Urothelium cell line (cell line): ENCODE measurements at regions not wholly inside any gene's neighbourhood (a gene's known extent, or its start where the extent isn't known, plus 50 kb on each side); places are given as distances from the start of the nearest gene placed in this dataset.

Experiments used
- DNase-seq: peaks from one replicate; pipeline ENCODE4 v3.0.0; 2011; ENCODE audit warnings: low spot score, mixed read lengths
- FAIRE-seq: peaks from 2 replicates; lab custom pipeline; 2011; peaks lifted over from hg19 to GRCh38; lab: Jason Lieb, UNC

DNA sequence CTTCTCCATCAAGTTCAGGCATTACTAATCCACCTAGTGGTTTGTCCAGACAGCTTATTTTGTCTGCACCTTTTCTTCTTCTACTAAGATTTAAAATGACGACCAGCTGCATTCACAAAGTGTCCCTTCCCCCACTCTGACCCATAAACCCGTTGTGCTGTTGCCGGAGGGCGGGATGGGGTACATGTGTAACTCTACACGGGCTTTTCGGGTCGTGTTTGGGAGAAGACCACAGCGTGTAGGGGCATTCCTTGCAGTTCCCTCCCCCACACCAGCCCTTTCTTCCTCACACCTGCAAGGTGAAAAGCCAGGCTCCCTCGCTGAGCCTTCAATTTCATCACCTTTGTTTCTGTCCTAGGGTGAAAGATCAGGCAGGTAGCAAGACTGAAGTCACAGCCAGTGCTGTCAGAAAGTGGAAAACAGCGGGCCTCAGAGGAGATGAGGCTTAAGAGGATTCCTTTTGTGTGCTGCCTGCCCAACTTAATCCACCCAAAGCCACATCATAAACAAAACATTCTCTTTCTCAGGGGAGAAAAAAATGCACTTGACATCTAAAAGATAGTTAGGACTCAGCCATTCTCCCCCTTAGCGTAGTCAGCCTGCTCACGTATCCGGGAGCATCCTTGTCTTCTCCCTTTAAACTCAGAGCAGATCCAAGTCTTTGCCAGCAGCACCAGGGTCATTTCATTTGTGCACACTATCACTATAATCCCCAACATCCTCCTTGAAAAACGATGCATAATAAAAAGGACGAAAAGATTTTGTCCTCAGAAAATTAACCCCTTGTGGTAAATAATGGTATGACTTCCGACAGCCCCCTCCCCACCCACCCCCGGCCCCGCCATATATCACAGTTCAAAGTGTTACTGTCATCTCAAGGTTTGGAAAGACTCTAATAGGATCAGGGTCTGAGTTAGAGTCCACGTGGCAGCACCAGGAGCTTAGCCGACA, 599.0 kb downstream of the RAB28 start:
- FAIRE-seq (no peak), DNase-seq (no peak)

DNA sequence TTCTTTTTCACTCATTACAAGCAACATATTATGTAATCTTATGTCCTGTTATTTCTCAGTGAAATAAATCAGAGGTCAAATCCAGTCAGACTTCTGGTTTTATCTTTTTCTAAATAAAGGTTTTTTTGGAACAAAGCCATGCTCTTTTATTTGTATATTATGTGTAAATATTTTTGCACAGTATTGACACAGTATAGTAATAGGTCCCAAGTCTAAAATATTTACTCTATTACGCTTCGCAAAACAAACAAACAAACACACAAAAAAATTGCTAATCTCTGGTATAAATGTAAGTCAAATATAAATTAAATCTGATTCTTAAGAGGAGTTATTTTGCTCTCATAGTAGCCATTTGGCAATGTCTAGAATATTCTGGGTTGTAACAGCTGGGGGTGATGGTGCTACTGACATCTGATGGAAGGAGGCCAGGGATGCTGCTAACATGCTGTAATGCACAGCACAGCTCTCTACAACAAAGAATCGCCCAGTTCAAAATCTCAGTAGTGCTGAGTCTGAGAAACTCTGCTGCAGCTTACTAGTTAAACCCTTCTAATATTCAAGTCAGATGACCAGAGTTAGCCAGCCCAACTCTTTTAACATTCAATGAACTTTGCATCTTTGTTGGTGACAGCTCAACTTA, 602.1 kb downstream of the RAB28 start:
- no peak for FAIRE-seq

DNA sequence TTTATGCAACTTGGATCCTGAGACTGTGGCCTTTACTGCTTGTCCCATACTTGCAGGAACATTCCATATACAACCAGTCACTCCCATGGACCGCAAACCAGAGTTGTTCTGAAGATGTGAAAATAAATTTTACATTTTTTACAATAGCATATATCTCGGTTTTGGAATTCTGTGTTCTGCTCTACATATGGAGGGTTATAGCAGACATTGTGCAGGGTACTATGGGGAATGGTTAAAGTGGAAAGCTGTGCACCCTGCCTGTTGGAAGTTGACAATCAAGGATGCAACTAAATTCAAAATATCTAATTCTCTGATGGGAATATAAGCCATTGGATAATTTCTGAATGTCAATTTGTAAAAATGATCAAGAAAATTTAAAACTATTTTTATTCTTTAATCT, 603.3 kb downstream of the RAB28 start:
- no peak for FAIRE-seq
- DNase-seq = no peak

More for the DNA sequence above, 602.1 kb downstream of the RAB28 start:
- no peak for DNase-seq

DNA sequence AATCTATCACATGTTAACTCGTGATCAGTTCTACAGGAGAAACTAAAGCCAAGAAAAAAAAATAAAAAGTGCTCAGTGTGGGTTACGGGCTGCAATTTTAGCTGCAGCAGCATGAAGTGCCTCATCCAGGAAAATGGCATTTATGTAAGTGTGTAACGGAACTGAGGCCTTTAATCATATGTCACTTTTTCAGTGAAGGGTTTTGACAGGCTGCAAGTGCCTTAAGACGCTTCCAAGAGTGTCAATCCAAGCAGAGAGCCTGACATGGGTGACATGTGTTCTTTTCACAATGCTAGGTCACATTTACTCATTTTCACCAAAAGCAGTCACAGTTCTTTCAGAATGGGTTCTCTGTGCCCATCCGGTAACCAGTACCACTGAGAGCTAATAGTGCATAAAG, 604.6 kb downstream of the RAB28 start:
- no peak for FAIRE-seq

DNA sequence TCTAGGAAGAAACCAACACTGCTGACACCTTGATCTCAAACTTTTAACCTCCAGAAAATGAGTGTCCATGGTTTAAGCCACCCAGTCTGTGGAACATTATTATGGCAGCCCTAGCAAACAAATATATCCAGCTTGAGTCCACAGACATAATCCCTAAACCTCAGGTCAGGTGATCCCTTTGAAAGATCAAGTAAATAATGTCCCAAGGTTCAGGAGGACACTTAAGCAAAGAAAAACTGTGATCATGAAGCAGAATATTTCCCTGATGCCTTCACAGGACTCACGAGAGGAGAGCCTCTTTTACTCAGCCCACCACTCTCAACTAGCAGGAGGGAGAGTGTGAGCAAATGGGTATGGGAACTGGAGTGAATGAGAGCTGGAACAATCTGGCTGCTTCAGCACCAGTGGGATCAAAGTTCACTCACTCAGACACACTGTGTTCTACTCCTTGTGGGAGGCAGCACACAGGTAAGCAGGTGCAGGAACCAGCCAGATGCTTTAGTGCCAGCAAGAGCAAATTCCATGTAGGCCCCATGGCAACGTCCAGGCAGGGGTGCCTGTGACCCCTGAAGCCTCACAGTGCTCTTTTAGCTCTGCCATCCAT, 608.4 kb downstream of the RAB28 start:
- FAIRE-seq = no peak
- DNase-seq = no peak

More for the DNA sequence above, 604.6 kb downstream of the RAB28 start:
- no peak for DNase-seq

DNA sequence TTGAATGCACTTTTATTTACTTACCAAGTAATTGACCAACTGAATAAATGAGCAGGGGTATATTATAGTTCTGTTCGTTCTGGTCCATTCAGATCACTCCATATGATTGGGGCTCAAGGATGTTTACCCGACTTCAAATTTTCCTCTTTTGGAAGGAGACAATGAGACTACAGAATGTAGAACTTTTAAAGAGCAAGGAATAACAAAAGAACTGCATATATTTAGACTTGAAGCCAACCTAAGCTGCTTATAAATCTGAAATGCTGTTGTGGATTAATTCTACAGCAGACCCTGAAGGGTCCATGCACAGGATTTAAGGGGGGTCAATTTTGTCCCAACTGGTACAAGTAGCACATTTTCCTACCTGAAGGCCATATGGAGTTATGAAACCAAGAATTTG, 610.8 kb downstream of the RAB28 start:
- DNase-seq = no peak
- no peak for FAIRE-seq

DNA sequence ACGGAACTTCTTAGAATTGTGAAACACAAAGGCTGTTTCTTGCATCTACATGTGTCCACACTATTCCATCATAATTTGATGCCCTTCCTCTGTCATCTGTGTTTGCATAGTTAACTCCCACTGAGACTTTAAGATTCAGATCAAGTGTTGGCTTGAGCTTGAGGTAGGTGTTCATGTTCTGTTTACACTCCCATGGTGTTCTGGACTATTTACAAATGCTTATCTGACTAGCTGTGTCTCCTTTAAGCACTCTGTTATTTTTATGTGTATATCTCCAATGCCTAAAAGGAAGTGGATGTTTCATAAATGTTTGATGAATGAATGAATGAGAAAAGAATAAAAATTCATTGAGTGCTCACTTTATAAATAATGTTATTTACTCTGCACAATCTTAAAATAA, 622.7 kb downstream of the RAB28 start:
- FAIRE-seq = no peak
- no peak for DNase-seq

DNA sequence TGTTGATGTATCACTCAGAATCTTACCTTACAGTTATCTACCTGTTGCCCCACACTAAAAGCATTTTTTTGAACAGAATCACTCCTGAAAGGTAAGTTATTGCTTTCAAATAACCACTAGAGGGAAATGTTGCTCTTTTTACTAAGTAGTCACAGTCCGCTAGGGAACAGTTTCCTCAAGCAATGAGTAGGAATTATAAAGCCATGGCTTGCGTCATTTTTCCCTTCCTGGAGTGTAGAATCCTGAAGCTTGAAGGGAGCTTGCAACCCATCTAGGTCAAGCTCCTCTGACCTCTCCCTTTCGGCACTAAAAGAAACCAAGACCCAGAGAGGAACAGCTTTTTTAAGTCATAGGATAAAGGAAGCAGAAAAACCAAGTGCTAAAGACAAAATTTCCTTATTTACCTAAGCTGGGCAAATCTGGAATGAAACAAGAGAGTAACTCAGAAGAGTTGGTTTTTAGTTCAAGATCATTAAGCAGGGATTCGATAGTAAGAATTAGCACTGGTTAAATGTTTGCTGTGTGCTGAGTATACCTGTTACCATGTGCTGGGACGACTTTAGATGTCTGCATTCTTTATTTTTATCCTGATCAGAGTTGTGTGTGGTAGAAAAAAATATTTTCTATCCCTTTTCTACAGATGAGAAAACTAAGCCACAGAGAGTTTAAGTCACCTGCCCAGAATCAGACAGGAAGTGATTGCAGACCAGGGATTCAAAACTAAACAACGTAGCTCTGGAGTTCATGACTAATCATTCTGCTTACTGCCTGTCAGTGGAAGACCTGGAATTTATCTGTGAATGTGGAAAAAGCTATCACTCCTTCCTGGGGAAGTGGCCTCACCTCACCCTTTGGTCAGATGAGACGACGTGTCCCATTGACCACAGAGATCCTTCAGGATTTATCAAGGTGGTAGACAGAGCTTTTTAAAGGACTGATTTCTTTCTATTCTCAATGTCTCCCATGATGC, 631.5 kb downstream of the RAB28 start:
- DNase-seq = peak; percentile 44
- FAIRE-seq = no peak

DNA sequence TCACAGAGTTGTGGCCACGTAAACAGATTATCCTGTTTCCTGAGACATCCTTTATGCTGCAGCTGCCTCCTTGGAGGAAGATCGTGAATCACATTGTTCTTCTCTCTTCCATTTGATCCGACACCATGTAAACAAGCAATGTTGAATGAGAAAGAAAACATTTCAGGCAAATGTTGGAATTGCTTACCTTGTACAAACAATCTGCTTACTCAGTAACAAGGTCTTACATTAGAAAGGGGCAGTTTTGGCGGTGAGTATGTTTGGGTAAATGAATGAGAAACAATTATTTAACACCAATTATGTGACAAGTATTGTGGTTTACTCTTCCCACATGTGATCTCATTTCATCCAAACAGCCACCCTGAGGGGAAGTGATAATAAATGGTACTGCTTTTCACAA, 637.8 kb downstream of the RAB28 start:
- DNase-seq = no peak
- no peak for FAIRE-seq

DNA sequence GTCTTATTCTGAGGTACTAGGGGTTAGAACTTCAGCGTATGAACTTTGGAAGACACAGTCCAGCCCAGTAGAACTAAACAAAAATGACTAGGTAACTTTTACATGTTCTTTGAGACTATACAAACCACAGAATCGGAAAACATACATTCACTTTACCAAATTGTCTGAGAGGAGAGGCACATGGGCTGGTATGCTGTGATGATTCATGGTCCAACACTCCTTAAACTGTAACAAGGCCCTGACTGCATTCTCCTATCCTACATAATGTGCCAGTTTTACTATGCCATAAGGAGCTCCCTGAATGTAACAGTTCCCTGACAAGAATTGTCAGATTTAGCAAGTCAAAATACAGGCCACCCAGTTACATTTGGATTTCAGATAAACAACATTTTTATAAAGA, 640.0 kb downstream of the RAB28 start:
- peak; percentile 12 for DNase-seq

DNA sequence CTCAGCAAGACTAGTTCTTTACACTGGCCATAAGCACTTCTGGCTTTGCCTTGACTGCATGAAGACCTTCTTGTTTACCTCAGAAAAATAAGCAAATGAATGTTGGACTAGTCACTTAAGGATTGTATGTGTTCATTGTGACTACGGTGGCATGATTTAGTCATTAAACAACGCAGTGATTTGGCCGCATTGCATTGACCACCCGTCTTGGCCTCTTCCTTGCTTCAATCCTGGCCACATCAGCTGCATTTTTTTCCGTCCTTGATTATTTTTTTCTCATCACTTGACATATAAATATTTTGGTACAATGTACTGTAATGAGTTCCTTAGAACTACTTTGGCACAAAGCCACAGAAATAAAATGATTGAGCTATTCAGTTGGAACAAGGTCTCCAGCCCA, 656.2 kb downstream of the RAB28 start:
- FAIRE-seq = no peak
- DNase-seq = no peak

More for the DNA sequence above, 640.0 kb downstream of the RAB28 start:
- no peak for FAIRE-seq

DNA sequence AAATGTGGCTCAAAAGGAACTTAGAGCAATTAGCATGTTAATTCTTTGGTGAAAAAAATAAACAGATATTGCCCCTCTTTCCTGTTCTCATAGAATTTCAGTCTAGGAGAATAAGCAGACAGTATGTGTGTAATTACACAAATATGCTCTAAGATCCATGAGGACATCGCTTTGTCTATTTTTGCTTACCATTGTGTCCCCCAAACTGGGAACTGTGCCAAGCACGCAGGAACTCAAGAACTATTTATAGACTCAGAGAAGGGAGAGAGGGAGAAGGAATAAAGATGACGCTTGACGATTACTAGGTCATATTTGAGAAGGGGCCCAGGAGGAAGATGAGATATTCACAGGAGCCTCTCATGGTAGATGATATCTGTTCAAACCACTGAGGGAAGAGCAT, 692.6 kb downstream of the RAB28 start:
- FAIRE-seq = no peak
- peak; percentile 33 for DNase-seq

DNA sequence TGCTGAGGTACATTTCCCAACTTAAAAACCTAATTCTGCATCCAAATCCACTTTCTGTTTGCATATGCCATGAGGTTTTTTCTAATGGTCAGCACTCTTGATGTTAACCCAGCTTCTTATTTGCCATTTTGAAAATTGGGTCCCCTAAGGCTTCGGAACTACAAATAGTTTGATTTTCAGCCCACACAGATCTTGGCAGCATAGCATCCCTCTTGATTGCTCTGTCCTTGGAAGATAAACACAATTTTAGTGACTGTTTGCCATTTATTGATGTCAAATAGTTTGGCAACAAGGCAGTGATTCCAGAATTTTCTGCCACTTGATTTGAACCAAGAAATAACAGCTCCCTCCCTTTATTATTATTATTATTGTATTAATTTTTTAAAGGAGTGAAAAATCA, 696.9 kb downstream of the RAB28 start:
- no peak for DNase-seq
- FAIRE-seq = no peak

DNA sequence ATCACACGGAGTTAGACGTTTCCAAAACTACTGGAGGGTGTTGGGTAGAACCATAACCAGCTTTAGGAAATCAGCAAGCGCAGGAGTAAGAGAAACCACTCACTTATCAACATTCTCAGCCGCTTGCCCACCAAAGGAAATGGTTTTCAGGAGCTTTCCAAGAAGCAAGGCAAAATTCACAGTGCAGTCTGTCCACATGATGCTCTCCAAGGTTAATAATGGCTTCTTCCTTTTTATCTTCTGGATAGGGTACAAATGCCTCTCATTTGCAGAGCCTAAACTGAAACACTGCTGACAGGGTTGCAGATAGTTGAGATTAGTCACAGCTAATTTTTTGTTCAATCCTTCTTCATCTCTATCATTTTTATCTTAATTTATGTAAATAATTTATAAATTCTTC, 705.4 kb downstream of the RAB28 start:
- DNase-seq (no peak), FAIRE-seq (no peak)

DNA sequence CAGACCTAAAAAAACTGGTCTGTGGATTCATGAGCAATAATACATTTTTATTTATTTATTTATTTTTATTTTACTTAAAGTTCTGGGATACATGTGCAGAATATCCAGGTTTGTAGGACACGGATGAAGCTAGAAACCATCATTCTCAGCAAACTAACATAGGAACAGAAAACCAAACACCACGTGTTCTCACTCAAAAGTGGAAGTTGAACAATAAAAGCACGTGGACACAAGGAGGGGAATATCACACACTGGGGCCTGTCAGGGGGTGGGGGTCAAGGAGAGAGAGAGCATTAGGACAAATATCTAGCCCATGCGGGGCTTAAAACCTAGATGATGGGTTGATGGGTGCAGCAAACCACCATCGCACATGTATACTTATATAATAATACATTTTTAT, 705.9 kb downstream of the RAB28 start:
- FAIRE-seq (no peak), DNase-seq (no peak)

DNA sequence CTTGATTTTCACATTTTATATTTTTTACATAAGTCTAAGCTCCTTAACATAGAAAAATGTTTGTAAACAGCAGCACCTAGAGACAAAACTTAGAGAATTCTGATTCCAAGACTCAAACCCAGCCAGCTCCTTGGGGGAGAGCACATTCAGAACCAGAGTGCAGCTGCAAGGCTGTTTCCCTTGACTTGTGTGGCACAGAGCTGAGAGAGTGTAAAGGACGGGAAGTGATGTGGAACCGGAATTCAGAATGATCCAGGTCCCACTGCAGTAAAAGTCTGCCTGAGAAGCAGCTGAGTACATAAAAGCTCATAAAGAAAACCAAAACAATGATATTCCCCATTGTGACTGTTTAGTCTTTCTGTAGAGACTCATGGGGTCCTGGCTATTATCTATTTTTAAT, 713.8 kb downstream of the RAB28 start:
- DNase-seq (no peak), FAIRE-seq (no peak)

DNA sequence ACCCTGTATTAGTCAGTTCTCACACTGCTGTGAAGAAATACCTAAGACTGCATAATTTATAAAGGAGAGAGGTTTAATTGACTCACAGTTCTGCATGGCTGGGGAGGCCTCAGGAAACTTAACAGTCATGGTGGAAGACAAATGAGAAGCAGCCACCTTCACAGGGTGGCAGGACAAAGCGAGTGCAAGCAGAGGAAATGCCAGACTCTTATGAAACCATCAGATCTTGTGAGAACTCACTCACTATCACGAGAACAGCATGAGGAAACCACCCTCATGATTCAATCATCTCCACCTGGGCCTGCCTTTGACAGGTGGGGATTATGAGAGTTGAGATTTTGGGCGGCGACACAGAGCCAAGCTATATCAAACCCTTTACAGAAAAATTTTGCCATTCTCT, 722.4 kb downstream of the RAB28 start:
- no peak for FAIRE-seq

DNA sequence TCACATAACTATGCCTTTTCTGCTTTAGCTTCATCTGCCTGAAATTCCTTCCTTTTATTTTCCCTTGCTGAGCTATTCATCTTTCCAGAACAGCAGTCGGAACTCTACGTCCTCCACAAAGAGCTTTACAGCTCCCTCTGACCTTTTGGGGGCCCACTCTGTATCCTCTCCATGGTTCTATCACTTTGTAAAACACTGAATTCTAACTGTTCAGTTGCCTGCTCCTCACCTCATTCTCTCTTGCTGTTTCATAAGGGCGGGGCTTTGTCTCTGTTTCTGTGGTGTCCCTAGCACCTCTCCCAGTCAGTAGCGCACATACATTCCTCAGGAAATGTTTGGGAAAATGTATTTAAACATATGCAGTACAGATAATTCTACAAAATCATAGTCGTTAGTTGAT, 737.0 kb downstream of the RAB28 start:
- FAIRE-seq = no peak
- DNase-seq = no peak

More for the DNA sequence above, 722.4 kb downstream of the RAB28 start:
- DNase-seq = no peak

DNA sequence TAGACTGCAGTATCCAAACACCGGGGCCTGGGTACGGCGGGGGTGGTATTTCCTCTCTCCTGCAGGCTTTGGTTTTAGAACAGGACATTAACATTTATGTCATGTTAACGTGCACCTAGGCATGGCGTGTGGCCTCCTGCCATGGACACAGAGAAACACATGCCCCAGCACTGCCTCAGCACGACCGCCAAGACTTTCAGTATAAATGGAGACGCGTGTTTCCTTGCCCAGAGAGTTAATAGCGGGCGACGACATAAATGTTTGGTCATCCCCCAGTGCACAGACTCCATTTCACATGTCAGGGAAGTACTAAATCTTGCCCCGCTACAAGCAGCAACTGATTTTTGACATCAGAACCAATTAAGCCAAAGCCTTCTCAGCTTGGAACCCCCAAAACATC, 737.9 kb downstream of the RAB28 start:
- FAIRE-seq (no peak), DNase-seq (no peak)

DNA sequence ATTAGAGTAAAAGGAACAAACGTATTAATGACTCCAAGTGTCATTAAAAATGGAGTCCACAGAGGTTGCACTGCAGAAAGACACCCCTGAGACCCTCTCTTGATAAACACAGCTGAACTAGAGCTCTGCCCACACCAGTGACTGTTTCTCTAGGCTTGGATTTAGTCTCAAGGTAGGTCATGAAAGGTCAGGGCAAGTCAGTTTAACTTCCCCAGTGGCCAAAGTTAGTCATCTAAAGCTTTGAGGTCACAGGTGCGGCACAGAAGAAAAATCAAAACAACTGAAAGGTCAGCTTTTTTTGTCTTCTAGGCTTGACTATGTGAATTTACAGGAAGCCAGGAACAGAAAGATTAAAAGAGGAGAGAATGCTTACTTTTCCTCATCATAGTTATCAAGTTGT, 749.6 kb downstream of the RAB28 start:
- DNase-seq (no peak), FAIRE-seq (no peak)

DNA sequence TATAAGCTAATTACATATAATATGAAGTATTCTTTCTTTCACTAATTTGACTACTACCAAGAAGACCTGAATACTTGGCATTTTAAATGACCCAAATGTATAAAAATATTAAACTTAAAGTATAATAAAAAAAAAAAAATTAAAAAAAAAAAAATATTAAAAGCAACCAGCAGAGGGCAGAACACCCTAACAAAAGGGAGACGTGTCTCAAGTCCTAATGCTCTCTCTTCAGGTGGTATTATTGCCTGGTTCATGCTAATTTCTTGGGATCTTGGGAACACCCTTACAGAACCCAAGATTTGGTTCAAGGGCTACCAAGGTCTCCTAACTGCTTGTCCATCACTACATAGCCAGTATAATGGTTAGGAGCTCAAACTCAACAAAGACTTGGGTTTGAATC, 754.8 kb downstream of the RAB28 start:
- no peak for FAIRE-seq
- peak; percentile 29 for DNase-seq
